Omental fat pad (tissue), 3 donors: ENCODE measurements at regions not wholly inside any gene's neighbourhood (a gene's known extent, or its start where the extent isn't known, plus 50 kb on each side); places are given as distances from the start of the nearest gene placed in this dataset.

Experiments
- ATAC-seq: fragments of 150-250 bp; one replicate; pipeline ENCODE4 v1.9.1; 2016; ENCODE audit warnings: mild to moderate bottlenecking, moderate library complexity; ENCODE audit not compliant: low FRiP score
- DNase-seq: peaks from one replicate; pipeline ENCODE4 v3.0.0-alpha.2; 2019; ENCODE audit warnings: low spot score
- TF ChIP-seq, protein P1 (sequence below), 3 donors: fragments of 450-650 bp; IDR thresholded peaks; one replicate each; pipeline ENCODE4 v1.5.1; 2016 to 2017; ENCODE audit warnings: antibody characterized with exemption in 3 of 3, mild to moderate bottlenecking in 3 of 3, moderate library complexity in 2 of 3

- DNase-seq (no peak), ATAC-seq (no peak)
- TF ChIP-seq, protein P1, sequence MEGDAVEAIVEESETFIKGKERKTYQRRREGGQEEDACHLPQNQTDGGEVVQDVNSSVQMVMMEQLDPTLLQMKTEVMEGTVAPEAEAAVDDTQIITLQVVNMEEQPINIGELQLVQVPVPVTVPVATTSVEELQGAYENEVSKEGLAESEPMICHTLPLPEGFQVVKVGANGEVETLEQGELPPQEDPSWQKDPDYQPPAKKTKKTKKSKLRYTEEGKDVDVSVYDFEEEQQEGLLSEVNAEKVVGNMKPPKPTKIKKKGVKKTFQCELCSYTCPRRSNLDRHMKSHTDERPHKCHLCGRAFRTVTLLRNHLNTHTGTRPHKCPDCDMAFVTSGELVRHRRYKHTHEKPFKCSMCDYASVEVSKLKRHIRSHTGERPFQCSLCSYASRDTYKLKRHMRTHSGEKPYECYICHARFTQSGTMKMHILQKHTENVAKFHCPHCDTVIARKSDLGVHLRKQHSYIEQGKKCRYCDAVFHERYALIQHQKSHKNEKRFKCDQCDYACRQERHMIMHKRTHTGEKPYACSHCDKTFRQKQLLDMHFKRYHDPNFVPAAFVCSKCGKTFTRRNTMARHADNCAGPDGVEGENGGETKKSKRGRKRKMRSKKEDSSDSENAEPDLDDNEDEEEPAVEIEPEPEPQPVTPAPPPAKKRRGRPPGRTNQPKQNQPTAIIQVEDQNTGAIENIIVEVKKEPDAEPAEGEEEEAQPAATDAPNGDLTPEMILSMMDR (IDR thresholded peaks at IDR 0.05), result no peak
Measured at GRCh38 chr5:6843821-6844220, 130.6 kb downstream of the TENT4A start.

DNA sequence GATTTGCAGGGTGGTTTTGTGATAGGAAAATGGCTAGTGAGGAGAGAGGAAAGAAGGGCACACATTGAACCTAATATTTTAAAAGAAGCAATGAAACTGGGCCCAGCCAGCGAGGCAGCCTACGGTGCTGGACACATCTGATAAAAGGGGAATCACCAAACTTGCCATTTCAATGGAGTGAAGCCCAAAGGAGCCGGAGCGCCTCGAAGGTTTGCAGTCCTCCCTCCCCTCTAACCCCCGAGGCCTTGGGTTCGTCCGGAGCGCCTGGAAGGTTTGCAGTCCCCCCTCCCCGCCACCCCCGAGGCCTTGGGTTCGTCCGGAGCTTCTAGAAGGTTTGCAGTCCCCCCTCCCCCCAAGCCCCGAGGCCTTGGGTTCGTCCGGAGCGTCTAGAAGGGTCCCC, 132.6 kb downstream of the TENT4A start:
- ATAC-seq, result no peak
- TF ChIP-seq, protein P1 (IDR thresholded peaks at IDR 0.05), result no peak
- no peak for DNase-seq

GRCh38 chr5:6847870-6848269, 134.6 kb downstream of the TENT4A start:
- no peak for ATAC-seq
- TF ChIP-seq, protein P1 (IDR thresholded peaks at IDR 0.05), result no peak
- DNase-seq, result no peak

DNA sequence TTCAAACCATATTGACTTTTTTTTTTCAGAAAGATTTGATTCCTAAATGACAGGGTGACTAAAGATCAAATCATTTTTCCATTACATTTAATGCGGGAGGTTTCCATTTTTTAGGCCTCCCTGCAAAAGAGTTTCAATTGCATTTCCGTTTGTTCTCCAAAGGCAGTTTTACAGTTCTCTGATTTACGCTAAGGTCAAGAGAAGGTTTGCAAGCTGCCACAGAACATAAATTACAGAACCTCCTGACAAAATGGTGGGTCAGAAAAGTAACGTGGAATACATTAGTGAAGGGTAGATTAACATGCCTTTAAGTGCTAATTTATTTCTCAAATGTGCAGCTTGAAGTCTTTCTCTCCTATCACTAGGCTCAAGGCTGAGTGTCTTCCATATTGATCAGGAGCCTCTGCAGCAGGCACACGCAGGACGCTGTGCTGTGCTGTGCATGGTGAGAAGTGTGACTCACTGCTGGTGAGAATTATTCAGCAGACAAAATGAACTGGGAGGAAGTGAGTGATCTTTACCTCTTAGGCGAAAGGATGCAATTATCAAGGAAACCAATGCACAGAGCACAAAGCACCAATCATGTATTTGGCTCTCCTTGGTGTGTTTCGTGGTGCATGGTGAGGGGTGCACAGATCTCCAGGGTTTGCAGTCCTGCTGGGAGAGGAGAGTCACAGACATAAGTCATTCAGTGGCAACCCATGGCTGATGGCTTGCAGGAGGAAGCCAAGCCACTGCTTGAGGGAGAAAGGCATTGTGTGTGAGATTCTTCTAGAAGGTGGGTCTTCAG, 136.3 kb downstream of the TENT4A start:
- TF ChIP-seq, protein P1 (IDR thresholded peaks at IDR 0.05), result no peak
- DNase-seq, result no peak
- no peak for ATAC-seq

DNA sequence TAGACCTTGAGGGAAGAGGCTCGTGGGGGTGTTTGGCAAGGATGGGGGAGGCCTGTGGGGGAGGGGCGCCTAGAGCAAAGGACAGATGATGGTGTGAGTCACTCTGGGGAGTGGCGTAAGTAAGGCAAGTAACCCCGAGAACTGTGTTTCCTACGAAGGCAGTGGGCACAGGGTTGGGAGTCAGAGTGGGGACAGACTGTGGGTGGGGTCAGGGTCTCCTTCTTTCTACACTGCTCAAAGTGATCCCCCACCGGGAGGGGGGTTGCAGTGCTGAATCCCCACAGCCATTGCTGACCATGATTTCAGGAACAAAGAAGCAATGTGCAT, 136.8 kb downstream of the TENT4A start:
- TF ChIP-seq, protein P1 (IDR thresholded peaks at IDR 0.05), result no peak
- DNase-seq, result no peak
- ATAC-seq, result no peak

DNA sequence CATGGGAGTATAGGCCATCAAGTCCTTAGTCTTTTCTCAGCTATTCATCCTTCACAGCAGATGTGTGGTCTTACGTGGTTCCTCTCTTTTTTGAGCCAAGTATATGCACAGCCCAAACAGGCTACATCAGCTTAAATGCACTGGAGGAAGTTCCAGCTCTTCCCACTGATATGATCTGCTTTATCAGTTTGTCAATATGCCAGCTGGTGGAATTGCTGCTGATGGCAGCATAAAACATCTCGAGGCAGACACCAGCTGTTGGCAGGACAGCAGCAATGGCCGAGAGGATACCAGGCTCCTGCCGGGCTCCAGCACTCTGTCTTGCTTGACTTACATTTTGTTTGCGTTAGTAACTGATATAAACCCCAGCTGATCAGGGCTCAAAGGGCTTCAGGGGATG, 143.4 kb downstream of the TENT4A start:
- DNase-seq, result no peak
- TF ChIP-seq, protein P1 (IDR thresholded peaks at IDR 0.05), result no peak
- ATAC-seq, result no peak

DNA sequence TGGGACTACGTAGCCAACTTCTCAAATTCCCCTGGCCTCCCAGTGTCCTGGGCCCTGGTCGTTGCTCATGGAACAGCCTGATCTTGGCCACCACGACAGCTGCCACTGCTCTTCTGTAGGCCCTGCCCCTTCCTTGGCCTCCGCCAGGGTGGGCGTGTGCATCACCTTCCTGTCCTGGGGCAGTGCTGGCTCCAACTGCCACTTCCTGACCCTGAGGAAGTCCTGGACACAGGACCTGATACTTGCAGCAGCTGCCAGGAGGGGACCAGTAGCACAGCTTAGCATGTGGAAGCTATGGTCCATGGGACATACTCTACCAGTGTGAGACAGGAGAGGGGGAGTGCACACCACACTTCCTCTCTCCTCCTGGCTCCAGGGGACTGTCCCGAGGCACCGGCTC, 145.2 kb downstream of the TENT4A start:
- TF ChIP-seq, protein P1 (IDR thresholded peaks at IDR 0.05), result no peak
- no peak for ATAC-seq
- no peak for DNase-seq
